Thoracic aorta (tissue), 2 donors: ENCODE measurements at regions not wholly inside any gene's neighbourhood (a gene's known extent, or its start where the extent isn't known, plus 50 kb on each side); places are given as distances from the start of the nearest gene placed in this dataset.

Experiments used
- ATAC-seq: fragments of 150-250 bp; one replicate; pipeline ENCODE4 v1.8.0; 2017; ENCODE audit warnings: low read depth; ENCODE audit not compliant: insufficient number of reproducible peaks, low FRiP score
- DNase-seq: peaks from one replicate; pipeline ENCODE4 v3.0.0-alpha.2; 2020; ENCODE audit warnings: low spot score
- H3K27ac ChIP-seq, 2 donors: fragments of 200-600 bp; sonication (generic); 1 replicate in 1 of 2; 2 replicates in 1 of 2; pipeline ENCODE4 v1.5.1; 2016; ENCODE audit warnings: mild to moderate bottlenecking in 2 of 2, moderate library complexity in 2 of 2
- H3K27me3 ChIP-seq: fragments of 200-600 bp; sonication (generic); replicated peaks from 2 replicates; pipeline ENCODE4 v1.6.0; 2016; ENCODE audit warnings: mild to moderate bottlenecking; ENCODE audit not compliant: insufficient read depth
- H3K36me3 ChIP-seq: fragments of 200-600 bp; sonication (generic); one replicate; pipeline ENCODE4 v1.5.1; 2016
- H3K4me1 ChIP-seq, 2 donors: fragments of 200-600 bp; sonication (generic); 1 replicate in 1 of 2; 2 replicates in 1 of 2; pipeline versions ENCODE4 v1.5.1 to v1.6.0; 2016; ENCODE audit warnings: low read depth in 2 of 2, mild to moderate bottlenecking in 1 of 2; ENCODE audit not compliant: control insufficient read depth in 1 of 2
- H3K4me3 ChIP-seq: fragments of 200-600 bp; sonication (generic); 2 replicates; pipeline ENCODE4 v1.5.1; 2016; ENCODE audit warnings: mild to moderate bottlenecking
- H3K9me3 ChIP-seq: fragments of 200-600 bp; sonication (generic); 2 replicates; pipeline ENCODE4 v1.5.1; 2016
- CTCF ChIP-seq: fragments of 200-600 bp; sonication (generic); IDR thresholded peaks from one replicate; pipeline ENCODE4 v1.5.1; 2019; ENCODE audit warnings: antibody characterized with exemption

- H3K27me3 ChIP-seq: no peaks in the 10 kb centered on the region
- no peaks in the 10 kb centered on the region for H3K36me3 ChIP-seq
- DNase-seq (no peak), ATAC-seq (no peak)
- no peak overlapping the region for H3K27ac ChIP-seq
- H3K9me3 ChIP-seq: peaks cover under 1% of the 10 kb centered on the region
- no peaks in the 10 kb centered on the region for H3K4me1 ChIP-seq
- no peak for TF ChIP-seq CTCF
- H3K4me3 ChIP-seq: no peak overlapping the region
Observed at GRCh38 chr5:110165366-110165765, 475.6 kb downstream of the MAN2A1 start.

GRCh38 chr5:110167384-110167783 lies 477.7 kb downstream of the MAN2A1 start:
- no peaks in the 10 kb centered on the region for H3K36me3 ChIP-seq
- no peak for TF ChIP-seq CTCF
- peaks cover 4% of the 10 kb centered on the region for H3K9me3 ChIP-seq
- H3K27me3 ChIP-seq: no peaks in the 10 kb centered on the region
- no peak for ATAC-seq
- no peak overlapping the region for H3K27ac ChIP-seq
- H3K4me3 ChIP-seq: no peak overlapping the region
- no peaks in the 10 kb centered on the region for H3K4me1 ChIP-seq
- DNase-seq: no peak

- Histone ChIP-seq H3K27me3 (no peaks in the 10 kb centered on the region), H3K36me3 (no peaks in the 10 kb centered on the region), H3K4me3 (no peak overlapping the region), H3K27ac (no peak overlapping the region), H3K9me3 (peaks cover 4% of the 10 kb centered on the region), H3K4me1 (no peaks in the 10 kb centered on the region)
- DNase-seq (no peak), ATAC-seq (no peak)
- no peak for TF ChIP-seq CTCF
Observed at GRCh38 chr5:110169461-110169860, 479.7 kb downstream of the MAN2A1 start.

- H3K27ac ChIP-seq: no peak overlapping the region
- TF ChIP-seq CTCF: no peak
- no peaks in the 10 kb centered on the region for H3K9me3 ChIP-seq
- ATAC-seq: no peak
- no peak overlapping the region for H3K4me3 ChIP-seq
- no peaks in the 10 kb centered on the region for H3K4me1 ChIP-seq
- DNase-seq: no peak
- H3K27me3 ChIP-seq: no peaks in the 10 kb centered on the region
- no peaks in the 10 kb centered on the region for H3K36me3 ChIP-seq
Observed at GRCh38 chr5:110177729-110178128, 488.0 kb downstream of the MAN2A1 start.

GRCh38 chr5:110179321-110179720 lies 489.6 kb downstream of the MAN2A1 start:
- ATAC-seq (no peak), DNase-seq (no peak)
- Histone ChIP-seq H3K27me3 (no peaks in the 10 kb centered on the region), H3K36me3 (no peaks in the 10 kb centered on the region), H3K9me3 (no peaks in the 10 kb centered on the region), H3K4me1 (no peaks in the 10 kb centered on the region), H3K4me3 (no peak overlapping the region), H3K27ac (no peak overlapping the region)
- no peak for TF ChIP-seq CTCF
